IPS-NIHi7 (cell line): ENCODE measurements at regions not wholly inside any gene's neighbourhood (a gene's known extent, or its start where the extent isn't known, plus 50 kb on each side); places are given as distances from the start of the nearest gene placed in this dataset.

Experiments
- DNase-seq: peaks from one replicate; pipeline ENCODE4 v3.0.0; 2012; ENCODE audit warnings: mixed read lengths; ENCODE audit errors: extremely low spot score

GRCh38 chr10:121032460-121032859 lies 181.3 kb downstream of the WDR11 start:
- DNase-seq: no peak

- DNase-seq: no peak
Observed at GRCh38 chr10:121033366-121033765, 182.2 kb downstream of the WDR11 start.

DNA sequence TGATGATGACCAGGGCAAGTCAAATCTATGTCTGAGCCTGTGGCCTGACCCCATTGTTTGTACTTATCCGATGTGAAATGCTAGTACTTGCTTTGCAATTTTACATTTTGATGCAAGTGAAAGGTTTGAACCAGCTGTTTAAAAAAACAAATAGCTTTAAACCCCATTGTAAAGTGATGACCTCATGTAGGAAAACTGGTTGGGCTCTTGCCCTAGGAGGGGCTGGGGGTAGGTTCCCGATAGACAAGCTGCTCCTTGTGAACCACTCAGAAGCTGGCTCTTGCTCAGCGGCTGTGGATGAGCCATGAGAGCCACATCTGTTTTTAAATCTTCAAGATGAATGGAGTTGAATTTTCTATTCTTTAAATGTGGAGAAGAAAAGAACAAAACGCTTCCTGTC lies 185.3 kb downstream of the WDR11 start:
- DNase-seq: peak; percentile 50

DNA sequence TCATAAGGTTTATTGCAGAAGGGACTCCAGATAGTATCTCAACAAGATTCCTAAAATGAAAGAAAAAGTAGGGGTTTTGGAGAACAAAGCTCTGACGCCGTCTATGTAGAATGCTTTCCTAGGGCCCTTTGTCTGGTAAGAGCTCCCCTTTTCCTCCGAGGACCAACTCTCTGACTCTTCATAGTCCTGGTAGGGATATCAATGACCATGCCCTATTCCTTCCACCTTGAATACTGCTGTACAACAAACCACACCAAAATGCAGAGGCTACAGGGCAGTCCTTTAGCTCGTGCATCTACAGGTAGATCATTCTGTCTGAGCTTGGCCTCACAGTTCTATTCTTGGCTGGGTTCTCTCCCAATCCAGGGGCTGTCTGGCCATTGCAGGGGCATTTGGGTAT lies 190.3 kb downstream of the WDR11 start:
- DNase-seq: no peak

GRCh38 chr10:121041906-121042305 lies 190.7 kb downstream of the WDR11 start:
- no peak for DNase-seq

GRCh38 chr10:121042342-121042741 lies 191.2 kb downstream of the WDR11 start:
- DNase-seq: no peak

GRCh38 chr10:121043124-121043849 lies 192.1 kb downstream of the WDR11 start:
- no peak for DNase-seq

DNA sequence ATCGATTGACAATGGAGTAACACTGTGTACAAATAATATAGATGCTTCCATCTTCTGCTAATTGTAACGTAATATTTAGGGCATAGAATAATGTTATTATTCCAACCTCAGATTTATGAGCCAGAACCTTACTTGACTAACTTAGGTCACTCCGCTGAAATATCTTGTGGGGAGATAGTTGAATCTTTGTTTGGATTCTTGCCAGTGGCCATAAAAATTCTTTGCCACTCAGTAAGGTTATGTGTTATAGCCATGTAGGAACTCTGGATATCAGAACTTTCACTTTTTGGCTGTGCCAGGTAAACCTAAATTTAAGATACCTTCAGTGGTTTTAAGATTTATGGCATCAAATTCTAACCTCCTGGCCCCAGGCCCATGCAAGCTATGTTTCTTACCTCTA lies 197.6 kb downstream of the WDR11 start:
- DNase-seq: no peak

DNA sequence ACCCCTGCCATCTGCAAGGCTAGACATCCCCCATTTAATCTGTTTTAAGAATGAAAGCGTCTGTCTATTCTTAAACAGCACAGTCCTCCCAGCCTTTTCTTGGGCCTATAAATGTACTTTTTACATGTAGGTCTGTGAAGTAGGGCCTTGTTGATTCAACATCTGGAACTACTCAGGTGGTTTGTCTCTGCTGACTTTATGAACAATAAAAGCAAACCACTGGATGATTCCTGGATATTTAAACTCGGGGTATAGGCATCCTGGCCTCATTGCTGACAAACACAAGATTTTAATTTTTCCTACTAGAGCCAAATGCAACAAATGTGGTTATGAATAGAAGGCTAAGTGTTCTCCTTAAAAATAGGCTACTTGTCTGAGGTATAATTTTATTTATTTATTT lies 198.3 kb downstream of the WDR11 start:
- no peak for DNase-seq

- DNase-seq: no peak
Observed at GRCh38 chr10:121049923-121050322, 198.8 kb downstream of the WDR11 start.

DNA sequence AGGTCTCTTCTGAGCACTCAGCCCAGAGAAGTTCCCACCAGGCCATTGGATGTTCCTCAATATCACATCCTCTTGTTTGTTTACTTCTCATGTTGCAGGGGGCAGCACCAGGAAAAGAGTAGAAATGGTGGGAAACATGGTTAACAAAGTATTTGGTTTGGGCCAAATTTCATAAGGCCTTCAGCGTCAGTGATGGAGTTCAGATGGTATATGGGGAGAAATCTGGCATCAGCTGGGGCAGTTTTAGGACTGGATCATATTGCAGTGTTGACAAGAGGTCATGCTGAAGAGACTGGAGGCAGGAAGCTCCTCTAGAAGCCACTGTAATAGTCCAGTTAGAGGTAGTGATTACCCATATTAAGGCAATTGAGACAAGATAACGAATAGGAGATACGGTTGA lies 200.0 kb downstream of the WDR11 start:
- DNase-seq: no peak

GRCh38 chr10:121051696-121052279 lies 200.6 kb downstream of the WDR11 start:
- DNase-seq: no peak

GRCh38 chr10:121053151-121053550 lies 202.0 kb downstream of the WDR11 start:
- DNase-seq: no peak

GRCh38 chr10:121054874-121055273 lies 203.7 kb downstream of the WDR11 start:
- DNase-seq: no peak

GRCh38 chr10:121057269-121057668 lies 206.1 kb downstream of the WDR11 start:
- no peak for DNase-seq

- DNase-seq: no peak
Observed at GRCh38 chr10:121058082-121058481, 206.9 kb downstream of the WDR11 start.

GRCh38 chr10:121059351-121059750 lies 208.2 kb downstream of the WDR11 start:
- no peak for DNase-seq

- no peak for DNase-seq
Observed at GRCh38 chr10:121062115-121062514, 211.0 kb downstream of the WDR11 start.

DNA sequence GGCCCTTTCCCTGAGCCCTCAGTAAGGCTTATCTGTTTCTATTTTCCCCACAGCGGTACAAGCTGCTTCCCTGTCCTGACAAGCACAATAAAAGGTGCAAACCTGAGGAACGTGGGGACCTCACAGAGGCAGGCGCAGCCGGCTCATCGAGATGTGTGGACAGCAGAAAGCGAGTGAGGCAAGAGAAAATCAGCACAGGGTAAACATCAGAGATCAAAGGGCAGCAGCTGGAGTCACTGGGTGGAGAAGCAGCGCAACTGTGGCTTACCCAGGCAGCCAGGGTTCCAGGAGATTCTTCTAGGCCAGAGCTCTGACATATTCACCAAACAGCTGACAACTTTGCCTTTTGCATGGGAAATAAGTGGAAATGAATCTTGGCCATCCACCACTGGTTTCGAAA lies 212.6 kb downstream of the WDR11 start:
- no peak for DNase-seq

DNA sequence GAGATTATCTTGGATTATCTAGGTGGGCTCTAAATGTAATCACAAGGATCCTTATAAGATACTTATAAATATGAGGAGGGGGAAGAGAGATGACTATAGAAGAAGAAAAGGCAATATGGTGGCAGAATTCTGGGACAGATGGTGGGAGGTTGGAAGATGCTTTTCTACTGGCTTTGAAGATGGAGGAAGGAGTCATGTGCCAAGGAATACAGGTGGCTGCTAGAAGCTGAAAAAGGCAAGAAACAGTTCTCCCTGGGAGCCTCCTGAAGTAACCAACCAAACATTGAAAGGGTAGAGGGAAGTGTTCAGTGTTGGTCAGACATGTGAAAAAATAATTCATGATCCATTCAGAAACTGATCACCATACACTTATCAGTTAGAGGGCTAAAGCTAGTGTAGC lies 213.3 kb downstream of the WDR11 start:
- DNase-seq: no peak

- DNase-seq: no peak
Observed at GRCh38 chr10:121065330-121065729, 214.2 kb downstream of the WDR11 start.

DNA sequence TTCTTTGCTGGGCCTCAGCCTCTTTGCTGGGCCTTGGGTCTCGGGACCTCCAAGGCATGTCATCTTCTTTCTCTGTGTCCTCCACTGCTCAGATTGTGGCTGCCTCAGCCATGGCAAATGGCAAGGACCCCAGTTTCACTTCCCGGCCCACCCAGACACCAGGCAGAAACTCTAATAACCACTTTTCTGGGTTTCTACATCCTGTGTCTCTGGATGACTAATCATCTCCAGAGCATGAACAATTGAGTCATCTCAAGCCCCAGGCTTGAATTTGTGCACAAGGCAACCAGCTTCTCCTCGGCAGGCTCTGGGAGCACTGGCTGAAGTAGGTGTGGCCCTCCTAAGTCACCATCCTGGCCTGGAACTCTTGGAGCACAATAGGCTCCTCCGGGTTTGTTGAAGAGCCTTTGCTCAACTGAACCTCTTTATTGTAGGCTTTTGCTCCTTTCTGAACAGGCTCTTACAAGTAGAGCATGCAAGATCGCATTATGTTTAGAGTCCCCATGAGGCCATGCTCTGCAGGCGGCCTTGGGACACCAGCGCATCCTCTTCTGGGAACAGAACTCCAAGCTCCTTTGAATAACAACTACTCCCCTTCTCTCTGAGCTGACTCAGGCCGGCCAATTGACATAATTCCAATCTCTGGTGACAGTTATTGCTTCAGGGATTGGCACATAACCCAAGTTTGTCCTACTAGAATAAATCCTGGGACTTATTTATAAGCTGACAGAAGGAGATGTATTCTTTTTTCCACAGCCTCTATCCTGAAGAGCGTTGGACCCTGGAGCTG lies 218.1 kb downstream of the WDR11 start:
- DNase-seq: no peak
